ENCODE measurements at regions not wholly inside any gene's neighbourhood (a gene's known extent, or its start where the extent isn't known, plus 50 kb on each side); places are given as distances from the start of the nearest gene placed in this dataset.

DNA sequence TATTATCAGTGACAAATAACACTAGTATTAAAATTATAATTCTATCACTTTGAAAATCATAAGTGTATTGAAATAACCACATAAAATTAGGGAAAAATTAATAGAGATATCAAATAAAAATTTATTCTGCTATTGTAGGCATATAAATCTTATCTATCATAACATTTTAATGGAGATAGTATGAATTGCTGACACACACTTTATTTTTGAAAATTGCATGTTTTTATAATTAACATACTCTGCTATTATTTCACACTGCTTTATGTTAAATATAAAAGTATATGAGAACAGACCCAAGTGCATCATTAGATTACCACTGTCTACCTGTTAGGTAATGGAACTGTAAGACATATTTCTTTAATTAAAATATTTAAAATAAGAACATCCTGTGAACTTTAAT lies 2150.2 kb downstream of the ARAP2 start:
- TF ChIP-seq, protein P1, sequence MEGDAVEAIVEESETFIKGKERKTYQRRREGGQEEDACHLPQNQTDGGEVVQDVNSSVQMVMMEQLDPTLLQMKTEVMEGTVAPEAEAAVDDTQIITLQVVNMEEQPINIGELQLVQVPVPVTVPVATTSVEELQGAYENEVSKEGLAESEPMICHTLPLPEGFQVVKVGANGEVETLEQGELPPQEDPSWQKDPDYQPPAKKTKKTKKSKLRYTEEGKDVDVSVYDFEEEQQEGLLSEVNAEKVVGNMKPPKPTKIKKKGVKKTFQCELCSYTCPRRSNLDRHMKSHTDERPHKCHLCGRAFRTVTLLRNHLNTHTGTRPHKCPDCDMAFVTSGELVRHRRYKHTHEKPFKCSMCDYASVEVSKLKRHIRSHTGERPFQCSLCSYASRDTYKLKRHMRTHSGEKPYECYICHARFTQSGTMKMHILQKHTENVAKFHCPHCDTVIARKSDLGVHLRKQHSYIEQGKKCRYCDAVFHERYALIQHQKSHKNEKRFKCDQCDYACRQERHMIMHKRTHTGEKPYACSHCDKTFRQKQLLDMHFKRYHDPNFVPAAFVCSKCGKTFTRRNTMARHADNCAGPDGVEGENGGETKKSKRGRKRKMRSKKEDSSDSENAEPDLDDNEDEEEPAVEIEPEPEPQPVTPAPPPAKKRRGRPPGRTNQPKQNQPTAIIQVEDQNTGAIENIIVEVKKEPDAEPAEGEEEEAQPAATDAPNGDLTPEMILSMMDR (IDR thresholded peaks at IDR 0.05): no peak
- TF ChIP-seq POLR2A (IDR thresholded peaks at IDR 0.05): no peak

Data from right lobe of liver (tissue), 4 donors.